HG02884 (cell line): ENCODE measurements at regions not wholly inside any gene's neighbourhood (a gene's known extent, or its start where the extent isn't known, plus 50 kb on each side); places are given as distances from the start of the nearest gene placed in this dataset.
"Not testable (repeated sequence)": the region's sequence is repeated elsewhere in the genome, so short reads cannot be mapped to it uniquely, and the experiment has no call there.

Experiments
- ATAC-seq: cut with Tn5 transposase; IDR thresholded peaks from one replicate; pipeline ENCODE4 v1.9.1; 2021; ENCODE audit warnings: mild to moderate bottlenecking, moderate library complexity; ENCODE audit not compliant: unreplicated experiment

- not testable (repeated sequence) for ATAC-seq
These were observed 111.5 kb upstream of the MRPS22 start for GRCh38 chr3:139232341-139232740.

- no peak for ATAC-seq
These were observed 109.3 kb upstream of the MRPS22 start for GRCh38 chr3:139234491-139234890.

- ATAC-seq = no peak
These were observed 108.6 kb upstream of the MRPS22 start for GRCh38 chr3:139235192-139235591.

GRCh38 chr3:139236336-139236735 is 107.5 kb upstream of the MRPS22 start:
- no peak for ATAC-seq

- ATAC-seq = no peak
These were observed 105.4 kb upstream of the MRPS22 start for GRCh38 chr3:139238281-139239030.

- no peak for ATAC-seq
These were observed 104.3 kb upstream of the MRPS22 start for GRCh38 chr3:139239550-139239949.

GRCh38 chr3:139241783-139242182 is 102.0 kb upstream of the MRPS22 start:
- no peak for ATAC-seq

- ATAC-seq = no peak
These were observed 100.1 kb upstream of the MRPS22 start for GRCh38 chr3:139243710-139244109.

GRCh38 chr3:139248593-139249255 is 95.1 kb upstream of the MRPS22 start:
- ATAC-seq = no peak

- ATAC-seq = no peak
These were observed 92.3 kb upstream of the MRPS22 start for GRCh38 chr3:139251529-139251928.

GRCh38 chr3:139252719-139253118 is 91.1 kb upstream of the MRPS22 start:
- no peak for ATAC-seq

GRCh38 chr3:139258276-139258675 is 85.5 kb upstream of the MRPS22 start:
- ATAC-seq = no peak

GRCh38 chr3:139259398-139259797 is 84.4 kb upstream of the MRPS22 start:
- no peak for ATAC-seq

GRCh38 chr3:139260041-139260486 is 83.8 kb upstream of the MRPS22 start:
- no peak for ATAC-seq

- ATAC-seq = no peak
These were observed 82.8 kb upstream of the MRPS22 start for GRCh38 chr3:139260793-139261736.

- ATAC-seq = no peak
These were observed 81.8 kb upstream of the MRPS22 start for GRCh38 chr3:139261754-139262586.

GRCh38 chr3:139263798-139264197 is 80.0 kb upstream of the MRPS22 start:
- ATAC-seq = no peak

GRCh38 chr3:139264375-139264774 is 79.4 kb upstream of the MRPS22 start:
- no peak for ATAC-seq

- no peak for ATAC-seq
These were observed 78.4 kb upstream of the MRPS22 start for GRCh38 chr3:139265131-139266016.
